ENCODE measurements at regions not wholly inside any gene's neighbourhood (a gene's known extent, or its start where the extent isn't known, plus 50 kb on each side); places are given as distances from the start of the nearest gene placed in this dataset.

DNA sequence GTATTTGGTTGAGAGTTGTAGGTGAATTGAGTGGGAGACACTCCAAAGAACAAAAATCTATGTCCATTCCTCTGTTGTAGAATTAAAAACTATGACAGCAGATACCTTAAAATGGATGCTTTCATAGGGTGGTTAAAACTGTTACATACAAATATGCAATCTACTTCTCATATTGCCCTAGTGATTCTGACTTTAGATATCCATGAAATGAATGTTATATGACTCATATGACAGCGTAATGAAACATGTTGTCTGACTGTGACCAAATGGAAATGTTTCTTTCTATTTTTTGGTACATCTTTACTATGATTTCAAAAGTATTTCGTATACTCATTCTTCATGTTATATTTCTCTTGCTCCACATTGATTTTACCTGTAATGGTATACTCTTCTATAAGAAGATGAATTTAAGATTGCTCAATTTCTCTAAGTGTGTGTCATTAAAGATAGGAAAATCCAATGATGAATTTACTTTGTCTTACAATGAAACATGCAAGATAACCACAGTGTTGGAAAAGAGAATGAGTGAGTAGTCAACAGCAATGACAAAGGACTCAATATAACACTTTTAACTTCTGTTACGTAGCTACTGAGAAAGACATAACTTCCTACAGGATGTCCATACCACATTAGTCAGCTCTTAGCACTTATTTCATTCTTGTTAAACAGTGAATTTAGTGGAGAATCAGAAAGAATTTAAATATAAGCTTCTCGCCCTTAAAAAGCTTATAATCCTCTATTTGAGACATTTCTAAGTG, 79.3 kb upstream of the LSAMP start:
- TF ChIP-seq YY1 (IDR thresholded peaks at IDR 0.05; ENCODE audit: low read depth) (no peak), EZH2phosphoT487 (IDR thresholded peaks at IDR 0.05; ENCODE audit: borderline replicate concordance, low read depth) (no peak)

All from SK-N-SH (cell line).